T-helper 17 cell (primary cell): ENCODE measurements at regions not wholly inside any gene's neighbourhood (a gene's known extent, or its start where the extent isn't known, plus 50 kb on each side); places are given as distances from the start of the nearest gene placed in this dataset.
"Not testable (repeated sequence)": the region's sequence is repeated elsewhere in the genome, so short reads cannot be mapped to it uniquely, and the experiment has no call there.

ENCODE experiments used
- ATAC-seq: fragments of 150-1000 bp; cut with Tn5 transposase; 2 replicates; pipeline ENCODE4 v1.10.0; 2021; ENCODE audit warnings: mild to moderate bottlenecking, moderate library complexity
- DNase-seq, 3 donors: peaks; one replicate each; pipeline versions ENCODE4 v3.0.0 to v3.0.0-alpha.2; 2020 to 2021
- H3K9me3 ChIP-seq: one replicate; pipeline ENCODE4 v1.7.0; 2013; ENCODE audit warnings: low read length, mild to moderate bottlenecking; ENCODE audit not compliant: control insufficient read depth, poor library complexity, severe bottlenecking
- H3K27ac Mint-ChIP-seq: one replicate; pipeline ENCODE4 v1.8.0; 2022; ENCODE audit warnings: mild to moderate bottlenecking, moderate library complexity, mixed read lengths
- H3K27me3 Mint-ChIP-seq: one replicate; pipeline ENCODE4 v1.8.0; 2022; ENCODE audit warnings: mixed read lengths
- H3K36me3 Mint-ChIP-seq: one replicate; pipeline ENCODE4 v1.8.0; 2022; ENCODE audit warnings: low read depth, mixed read lengths
- H3K4me1 Mint-ChIP-seq: one replicate; pipeline ENCODE4 v1.8.0; 2022; ENCODE audit warnings: mild to moderate bottlenecking, mixed read lengths
- H3K4me3 Mint-ChIP-seq: one replicate; pipeline ENCODE4 v1.8.0; 2022; ENCODE audit warnings: mild to moderate bottlenecking, moderate library complexity, mixed read lengths

DNA sequence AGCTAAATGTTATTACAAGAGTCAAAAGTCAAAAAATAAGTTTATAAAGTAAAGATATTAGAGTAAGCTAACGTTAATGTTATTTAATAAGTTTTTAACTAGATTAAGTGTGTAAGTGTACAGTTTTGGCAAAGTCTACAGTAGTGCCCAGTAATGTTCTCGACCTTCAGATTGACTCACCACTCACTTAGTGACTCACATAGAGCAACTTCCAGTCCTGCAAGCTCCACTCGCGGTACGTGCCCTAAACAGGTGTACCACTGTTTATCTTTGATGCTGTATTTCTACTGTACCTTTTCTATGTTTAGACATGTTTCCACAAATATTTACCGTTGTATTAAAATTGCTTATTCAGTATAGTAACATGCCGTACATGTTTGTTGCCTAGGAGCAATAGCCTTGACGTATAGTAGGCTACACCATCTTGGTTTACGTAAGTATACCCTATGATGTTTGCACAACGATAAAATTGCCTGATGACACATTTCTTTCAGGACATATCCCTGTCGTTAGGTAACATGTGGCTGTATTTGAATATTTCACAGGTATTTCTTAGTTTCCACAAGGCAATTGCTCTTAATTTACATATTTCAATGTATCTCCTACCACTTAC lies 1641.9 kb upstream of the PIK3C3 start:
- Mint-ChIP-seq H3K27ac (no peak overlapping the region), H3K4me3 (no peak overlapping the region), H3K27me3 (no peaks in the 10 kb centered on the region), H3K36me3 (no peaks in the 10 kb centered on the region), H3K4me1 (no peaks in the 10 kb centered on the region)
- DNase-seq (no peak), ATAC-seq (no peak)
- H3K9me3 ChIP-seq: no peaks in the 10 kb centered on the region

DNA sequence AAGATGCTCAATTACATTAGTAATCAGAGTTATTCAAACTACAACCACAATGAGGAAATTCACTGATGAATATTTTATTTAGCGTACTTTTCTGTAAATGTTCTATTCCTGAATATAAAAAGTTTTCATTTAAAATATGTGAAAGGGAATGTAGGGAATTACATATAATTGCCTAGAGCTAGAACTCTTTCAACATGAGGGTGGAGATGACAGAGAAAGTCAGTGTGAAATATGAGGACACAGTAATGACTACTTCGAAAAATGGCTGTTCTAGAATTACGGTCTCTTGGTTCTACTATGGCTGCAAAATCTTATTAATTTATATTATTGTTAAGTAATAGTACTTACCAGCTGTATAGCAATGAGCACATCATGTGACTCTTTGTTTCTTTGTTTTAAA lies 1647.4 kb upstream of the PIK3C3 start:
- H3K27me3 Mint-ChIP-seq: no peaks in the 10 kb centered on the region
- DNase-seq: no peak
- no peaks in the 10 kb centered on the region for H3K9me3 ChIP-seq
- no peak overlapping the region for H3K27ac Mint-ChIP-seq
- no peak overlapping the region for H3K4me3 Mint-ChIP-seq
- no peaks in the 10 kb centered on the region for H3K36me3 Mint-ChIP-seq
- H3K4me1 Mint-ChIP-seq: no peaks in the 10 kb centered on the region
- ATAC-seq: no peak

DNA sequence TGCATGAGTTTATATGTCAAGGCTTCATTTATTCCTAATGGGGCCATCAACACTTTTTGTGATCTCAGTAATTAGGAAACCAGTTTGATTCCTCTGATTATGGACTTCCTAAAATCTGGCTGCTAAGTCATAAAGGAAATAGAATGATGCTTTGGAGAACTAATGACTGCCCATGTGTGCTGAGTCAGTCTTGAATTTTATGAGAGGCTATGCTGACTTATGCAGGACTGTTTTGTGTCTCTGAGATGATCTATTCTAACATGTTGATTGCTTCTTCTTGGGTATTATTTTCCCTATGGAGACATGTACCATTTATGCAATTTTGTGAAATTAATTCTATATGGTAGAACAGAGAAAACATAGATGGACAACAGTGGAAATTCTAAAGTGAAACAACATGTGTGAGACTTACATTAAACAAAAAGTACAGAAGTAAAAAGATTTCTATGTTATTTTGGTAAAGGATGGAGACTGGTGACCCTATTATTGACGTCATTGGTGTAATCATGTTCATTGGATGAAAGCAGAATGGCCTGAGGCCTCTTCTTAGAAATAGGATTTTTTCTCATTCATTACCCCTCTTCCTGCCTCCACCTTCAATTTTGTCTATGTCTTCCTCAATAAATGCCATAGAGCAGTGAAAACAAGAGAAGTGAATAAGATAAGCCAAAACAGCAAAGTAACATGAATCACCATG lies 1658.2 kb upstream of the PIK3C3 start:
- no peaks in the 10 kb centered on the region for H3K9me3 ChIP-seq
- DNase-seq: no peak
- no peaks in the 10 kb centered on the region for H3K4me1 Mint-ChIP-seq
- no peak overlapping the region for H3K27ac Mint-ChIP-seq
- no peaks in the 10 kb centered on the region for H3K36me3 Mint-ChIP-seq
- H3K4me3 Mint-ChIP-seq: no peak overlapping the region
- no peaks in the 10 kb centered on the region for H3K27me3 Mint-ChIP-seq
- ATAC-seq: no peak

GRCh38 chr18:40292985-40293710 lies 1661.9 kb upstream of the PIK3C3 start:
- Mint-ChIP-seq H3K27ac (no peak overlapping the region), H3K4me1 (no peaks in the 10 kb centered on the region), H3K4me3 (no peak overlapping the region), H3K27me3 (no peaks in the 10 kb centered on the region), H3K36me3 (no peaks in the 10 kb centered on the region)
- ATAC-seq (no peak), DNase-seq (no peak)
- peaks cover 3% of the 10 kb centered on the region for H3K9me3 ChIP-seq

GRCh38 chr18:40283560-40283959 lies 1671.5 kb upstream of the PIK3C3 start:
- H3K27ac Mint-ChIP-seq: no peak overlapping the region
- ATAC-seq (no peak), DNase-seq (no peak)
- no peaks in the 10 kb centered on the region for H3K4me1 Mint-ChIP-seq
- H3K4me3 Mint-ChIP-seq: no peak overlapping the region
- no peaks in the 10 kb centered on the region for H3K36me3 Mint-ChIP-seq
- H3K9me3 ChIP-seq: no peaks in the 10 kb centered on the region
- H3K27me3 Mint-ChIP-seq: no peaks in the 10 kb centered on the region

- H3K4me1 Mint-ChIP-seq, H3K27me3 Mint-ChIP-seq, H3K9me3 ChIP-seq, H3K36me3 Mint-ChIP-seq, ATAC-seq, H3K4me3 Mint-ChIP-seq, H3K27ac Mint-ChIP-seq, DNase-seq: not testable (repeated sequence)
Observed at GRCh38 chr18:40281356-40281755, 1673.7 kb upstream of the PIK3C3 start.

DNA sequence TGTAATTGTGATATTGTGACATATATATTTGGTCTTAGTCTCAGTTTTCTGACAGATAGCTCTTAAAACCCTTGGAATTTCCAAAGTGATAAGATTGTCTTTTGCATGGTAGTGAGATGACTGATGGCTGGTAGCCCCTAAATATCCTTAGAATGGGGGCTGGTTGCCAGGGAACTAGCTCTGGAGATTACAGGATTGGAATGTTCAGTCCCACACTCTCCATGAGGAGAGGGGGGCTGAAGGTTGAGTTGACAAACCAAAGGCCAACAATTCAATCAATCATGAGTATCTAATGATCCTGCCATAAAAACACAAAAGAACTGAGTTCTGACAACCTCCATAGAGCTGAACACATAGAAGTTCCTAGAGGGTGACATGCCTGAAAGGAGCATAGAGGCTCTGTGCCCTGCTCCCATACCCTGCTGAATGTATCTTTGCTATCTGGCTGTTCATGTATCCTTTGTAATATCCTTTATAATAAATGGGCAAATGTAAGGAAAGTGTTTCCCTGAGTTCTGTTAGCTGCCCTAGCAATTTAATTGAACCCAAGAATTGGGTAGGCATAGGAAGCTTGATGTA lies 1680.3 kb upstream of the PIK3C3 start:
- H3K9me3 ChIP-seq: peaks cover 4% of the 10 kb centered on the region
- Mint-ChIP-seq H3K27me3 (no peaks in the 10 kb centered on the region), H3K4me1 (no peaks in the 10 kb centered on the region), H3K4me3 (no peak overlapping the region), H3K27ac (no peak overlapping the region), H3K36me3 (no peaks in the 10 kb centered on the region)
- DNase-seq: no peak
- ATAC-seq: no peak

GRCh38 chr18:40272630-40273231 lies 1682.3 kb upstream of the PIK3C3 start:
- peaks cover 4% of the 10 kb centered on the region for H3K9me3 ChIP-seq
- Mint-ChIP-seq H3K4me3 (no peak overlapping the region), H3K27ac (no peak overlapping the region), H3K27me3 (no peaks in the 10 kb centered on the region), H3K4me1 (no peaks in the 10 kb centered on the region), H3K36me3 (no peaks in the 10 kb centered on the region)
- ATAC-seq (no peak), DNase-seq (no peak)

DNA sequence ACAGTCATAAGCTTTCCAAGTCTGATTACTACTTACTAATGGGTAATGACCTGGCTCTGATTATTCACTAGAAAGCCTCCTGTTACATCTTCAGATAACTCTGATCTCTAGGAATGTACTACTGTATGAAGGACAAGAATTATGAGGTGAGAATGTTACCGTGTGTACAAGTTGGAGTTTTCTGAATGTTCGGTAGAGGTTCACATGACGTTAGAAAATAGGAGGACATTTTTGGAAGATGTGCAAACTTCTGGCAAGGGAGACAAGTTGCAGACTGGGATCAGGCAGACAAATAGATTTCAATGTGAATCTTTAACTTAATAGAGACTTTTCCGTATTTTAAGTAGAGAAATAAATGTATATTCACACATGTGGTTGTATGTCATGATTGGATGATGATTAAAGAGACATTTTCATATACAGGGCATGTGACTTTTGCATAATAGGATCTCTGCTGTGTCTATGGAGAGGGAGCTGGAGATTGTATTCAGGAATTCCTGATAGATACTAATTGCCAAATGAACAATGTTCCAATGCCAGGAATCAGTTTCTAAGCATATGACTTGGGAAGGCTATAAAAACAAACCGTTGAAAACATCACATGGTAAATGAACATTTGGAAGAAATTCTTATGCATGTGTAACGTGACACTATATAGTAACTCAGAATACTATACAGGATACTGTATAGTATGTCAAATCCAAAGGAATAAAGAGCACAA lies 1695.8 kb upstream of the PIK3C3 start:
- Mint-ChIP-seq H3K4me3 (no peak overlapping the region), H3K27me3 (no peaks in the 10 kb centered on the region), H3K27ac (no peak overlapping the region), H3K4me1 (no peaks in the 10 kb centered on the region), H3K36me3 (no peaks in the 10 kb centered on the region)
- H3K9me3 ChIP-seq: peaks cover 6% of the 10 kb centered on the region
- DNase-seq: no peak
- ATAC-seq: no peak

- Mint-ChIP-seq H3K36me3 (no peaks in the 10 kb centered on the region), H3K27ac (no peak overlapping the region), H3K27me3 (no peaks in the 10 kb centered on the region), H3K4me1 (no peaks in the 10 kb centered on the region), H3K4me3 (no peak overlapping the region)
- peaks cover 6% of the 10 kb centered on the region for H3K9me3 ChIP-seq
- no peak for ATAC-seq
- no peak for DNase-seq
Observed at GRCh38 chr18:40258311-40258710, 1696.7 kb upstream of the PIK3C3 start.

GRCh38 chr18:40250236-40250635 lies 1704.8 kb upstream of the PIK3C3 start:
- no peak for DNase-seq
- ATAC-seq: no peak
- Mint-ChIP-seq H3K27ac (no peak overlapping the region), H3K4me1 (no peaks in the 10 kb centered on the region), H3K27me3 (no peaks in the 10 kb centered on the region), H3K4me3 (no peak overlapping the region), H3K36me3 (no peaks in the 10 kb centered on the region)
- H3K9me3 ChIP-seq: no peaks in the 10 kb centered on the region

GRCh38 chr18:40249390-40250080 lies 1705.5 kb upstream of the PIK3C3 start:
- H3K9me3 ChIP-seq: no peaks in the 10 kb centered on the region
- Mint-ChIP-seq H3K27me3 (no peaks in the 10 kb centered on the region), H3K27ac (no peak overlapping the region), H3K4me3 (no peak overlapping the region), H3K4me1 (no peaks in the 10 kb centered on the region), H3K36me3 (no peaks in the 10 kb centered on the region)
- DNase-seq: no peak
- ATAC-seq: no peak
